Motor neuron (in vitro differentiated cells): ENCODE measurements at regions not wholly inside any gene's neighbourhood (a gene's known extent, or its start where the extent isn't known, plus 50 kb on each side); places are given as distances from the start of the nearest gene placed in this dataset.

ENCODE experiments used
- ATAC-seq, 8 experiments: fragments of 200-7000 bp; cut with Tn5 transposase; replicated peaks in 6 of 8; 2 replicates each; pipeline ENCODE4 v1.8.0; 2021; ENCODE audit warnings: mild to moderate bottlenecking in 8 of 8, moderate library complexity in 8 of 8
- H3K27ac ChIP-seq, 2 donors: fragments of 250-450 bp; sonication (Bioruptor Pico); 2 replicates each; pipeline ENCODE4 v1.9.0; 2021; ENCODE audit warnings: antibody characterized with exemption in 2 of 2, mild to moderate bottlenecking in 2 of 2, moderate library complexity in 1 of 2
- H3K4me1 ChIP-seq, 2 donors: fragments of 250-450 bp; sonication (Bioruptor Pico); replicated peaks in 1 of 2; 2 replicates each; pipeline ENCODE4 v1.6.1; 2021; ENCODE audit warnings: antibody characterized with exemption in 2 of 2, mild to moderate bottlenecking in 2 of 2, moderate library complexity in 1 of 2
- H3K4me3 ChIP-seq, 5 donors: fragments of 250-450 bp; sonication (Bioruptor Pico); 2 replicates each; pipeline ENCODE4 v1.9.0; 2021; ENCODE audit warnings: antibody characterized with exemption in 5 of 5, mild to moderate bottlenecking in 5 of 5, moderate library complexity in 4 of 5
- WGBS, 10 experiments: fragments of 450-650 bp; shearing (Covaris generic); methylation state at CpG; one replicate each; pipeline ENCODE4 v1.0.0; 2022; 5-methylcytosine and 5-hydroxymethylcytosine counted together
- in situ Hi-C, 9 experiments: fragments of 400-800 bp; cut with MboI; loops; one replicate each; pipeline ENCODE4 v1.15.0; 2021; ENCODE audit warnings: low sequenced_read_pairs in 9 of 9, low pct_unique_long_range_greater_than_20kb in 2 of 9; ENCODE audit not compliant: unreplicated experiment in 9 of 9

DNA sequence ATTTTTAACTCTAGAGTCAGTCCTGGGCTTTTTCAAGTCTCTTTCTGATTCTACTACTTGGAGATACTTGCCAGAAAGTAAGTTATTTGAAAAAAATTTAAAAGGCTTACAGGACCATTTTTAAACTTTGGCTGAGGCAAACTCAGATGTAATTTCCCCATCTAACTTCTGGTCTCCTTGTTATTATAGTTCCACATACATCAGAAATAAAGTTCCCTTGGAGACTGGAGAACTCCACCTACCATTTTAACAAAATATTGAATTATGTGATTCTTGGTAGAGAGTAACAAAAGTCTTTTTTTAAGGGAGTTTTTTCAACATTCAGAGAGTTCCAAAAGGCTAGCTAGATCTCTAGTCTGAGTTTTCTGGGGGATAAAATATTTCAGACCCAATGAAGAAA, 56.3 kb upstream of the SNX2 start:
- Histone ChIP-seq H3K27ac (no peak overlapping the region), H3K4me3 (no peak overlapping the region), H3K4me1 (no peaks in the 10 kb centered on the region)
- no peak for ATAC-seq
- in situ Hi-C loops: loop anchor here in 1 of 9 experiments (25.0 kb wide), 1 partner anchor 119 kb away; the partner anchor contains the start of gene SNX24

DNA sequence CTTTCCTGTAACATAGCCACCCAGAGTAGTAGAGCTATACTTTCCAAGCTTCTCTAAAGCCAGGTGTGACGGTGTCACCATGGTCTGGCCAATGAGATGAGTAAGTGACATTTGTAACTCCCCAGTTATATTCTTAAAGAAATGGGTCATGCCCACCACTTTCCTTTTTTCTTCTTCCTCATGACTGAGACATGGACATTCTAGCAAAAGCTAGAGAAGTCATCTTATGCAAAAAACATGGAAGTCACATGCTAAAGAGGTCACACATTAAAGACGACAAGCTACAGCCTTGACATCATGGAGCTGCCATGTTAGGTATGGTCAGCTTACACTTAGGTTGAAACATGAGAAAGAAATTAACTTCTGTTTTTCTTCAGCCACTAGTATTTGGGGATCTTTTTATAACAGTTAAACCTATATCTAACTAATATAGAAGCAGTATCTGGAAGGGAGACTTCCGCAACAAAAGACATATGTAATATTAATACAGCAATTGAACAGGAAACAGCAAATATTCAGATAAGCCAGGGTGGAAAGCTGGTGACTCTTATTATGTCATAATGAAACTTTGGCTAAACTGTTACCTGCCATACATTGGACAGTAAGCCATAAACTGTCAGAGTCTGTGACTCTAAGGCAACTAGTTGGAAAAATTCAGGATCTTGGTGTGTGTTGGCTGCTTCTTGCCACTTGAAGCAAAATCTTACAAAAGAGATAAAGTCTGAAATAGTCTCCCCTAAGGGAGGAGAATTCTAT, 54.7 kb upstream of the SNX2 start:
- in situ Hi-C loops: loop anchor here in 1 of 9 experiments (25.0 kb wide), 1 partner anchor 117 kb away; the partner anchor contains the start of gene SNX24
- WGBS, 10 experiments: 87 to 100% (median 100%) methylated on average over 1 to 3 of the region's 3 CpGs
- Histone ChIP-seq H3K4me1 (no peaks in the 10 kb centered on the region), H3K27ac (no peak overlapping the region), H3K4me3 (no peak overlapping the region)
- ATAC-seq: no peak

DNA sequence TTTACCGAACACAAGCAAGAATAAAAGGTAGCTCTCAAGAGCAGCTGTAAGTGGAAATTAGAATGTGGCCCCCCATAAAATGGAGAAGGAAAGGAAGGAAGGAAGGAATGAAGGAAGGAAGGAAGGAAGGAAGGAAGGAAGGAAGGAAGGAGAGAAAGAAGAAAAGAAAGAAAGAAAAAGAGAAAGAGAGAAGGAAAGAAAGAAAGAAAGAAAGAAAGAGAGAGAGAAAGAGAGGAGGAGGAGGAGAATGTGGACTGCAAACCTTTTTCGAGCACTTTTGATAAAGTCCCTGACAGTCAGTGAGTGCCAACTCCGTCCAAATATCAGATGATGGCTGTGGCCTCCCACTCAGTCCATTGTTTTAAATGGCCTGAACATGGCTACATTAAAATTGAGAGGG, 53.8 kb upstream of the SNX2 start:
- H3K27ac ChIP-seq: no peak overlapping the region
- no peaks in the 10 kb centered on the region for H3K4me1 ChIP-seq
- no peak overlapping the region for H3K4me3 ChIP-seq
- 71 to 93% (median 80%) methylated on average over 1 to 3 of the region's 3 CpGs; no CpG with 5 or more reads in 1 of the 10 experiments for whole genome bisulfite sequencing, 10 experiments
- in situ Hi-C loops: loop anchor here in 1 of 9 experiments (25.0 kb wide), 1 partner anchor 116 kb away; the partner anchor contains the start of gene SNX24
- ATAC-seq: no peak

DNA sequence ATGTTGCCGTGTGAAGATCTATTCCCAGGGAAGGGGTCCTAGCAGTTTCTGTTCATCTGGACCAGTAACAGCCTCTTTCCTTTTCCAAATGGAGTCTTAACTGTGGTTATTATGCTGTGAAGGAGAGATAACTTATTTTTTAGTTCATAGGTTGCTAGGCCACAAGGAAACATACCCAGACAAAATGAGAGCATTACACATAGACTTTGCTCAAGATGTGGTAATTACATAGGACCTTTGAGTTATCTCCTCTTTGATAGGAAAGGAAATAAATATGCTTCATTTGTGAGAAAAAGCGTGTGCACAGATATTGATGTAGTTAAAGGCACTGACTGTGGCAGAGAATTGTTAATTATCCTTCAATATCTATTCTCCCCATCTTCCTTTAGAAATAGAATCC, 52.5 kb upstream of the SNX2 start:
- Histone ChIP-seq H3K4me1 (no peaks in the 10 kb centered on the region), H3K4me3 (no peak overlapping the region), H3K27ac (no peak overlapping the region)
- 74 to 100% (median 97%) methylated on average over 1 to 2 of the region's 2 CpGs; no CpG with 5 or more reads in 2 of the 10 experiments for WGBS, 10 experiments
- in situ Hi-C loops: loop anchor here in 1 of 9 experiments (25.0 kb wide), 1 partner anchor 115 kb away; the partner anchor contains the start of gene SNX24
- ATAC-seq: no peak

DNA sequence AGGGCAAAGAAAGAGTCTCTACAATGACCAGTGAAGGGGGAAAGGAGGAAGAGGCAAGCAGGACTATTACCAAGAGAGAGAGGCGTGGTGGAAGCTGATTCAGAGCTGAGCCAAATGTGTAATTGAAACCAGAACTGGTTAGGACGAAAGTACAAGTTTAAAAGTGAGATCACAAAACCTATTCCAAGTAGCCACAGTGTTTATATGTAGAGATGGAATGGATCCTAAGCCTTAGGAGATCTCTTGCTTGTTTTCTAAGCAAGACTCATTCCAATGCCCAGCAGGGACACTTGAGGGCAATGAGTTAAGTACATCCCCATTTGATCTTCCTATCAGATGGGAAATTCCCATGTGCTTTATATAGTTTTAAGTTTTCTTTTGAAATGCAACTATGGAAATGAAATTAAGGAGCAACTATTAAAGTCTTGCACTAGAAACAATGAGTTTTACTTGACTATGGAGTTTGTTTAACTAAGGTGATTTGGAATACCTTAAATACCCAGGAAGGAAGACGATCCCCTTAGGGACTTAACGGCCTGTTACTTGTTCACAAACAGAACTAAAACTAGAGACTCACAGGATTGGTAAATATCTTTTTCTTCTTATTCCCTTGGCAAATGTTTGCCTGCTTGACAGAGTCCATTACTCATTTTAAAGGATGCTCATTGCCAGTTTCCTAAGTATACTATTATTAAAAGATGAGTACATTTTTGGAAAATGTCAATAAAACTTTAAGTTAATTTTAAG, 51.1 kb upstream of the SNX2 start:
- in situ Hi-C loops: loop anchor here in 1 of 9 experiments (25.0 kb wide), 1 partner anchor 114 kb away; the partner anchor contains the start of gene SNX24
- Histone ChIP-seq H3K27ac (no peak overlapping the region), H3K4me3 (no peak overlapping the region), H3K4me1 (no peaks in the 10 kb centered on the region)
- peak in 2 of 8 experiments; percentile 77 for ATAC-seq
- 18 to 89% (median 80%) methylated on average over 1 to 4 of the region's 4 CpGs; no CpG with 5 or more reads in 1 of the 10 experiments for WGBS, 10 experiments
